Lung (tissue), 11 donors: ENCODE measurements at regions not wholly inside any gene's neighbourhood (a gene's known extent, or its start where the extent isn't known, plus 50 kb on each side); places are given as distances from the start of the nearest gene placed in this dataset.

Source experiments
- ATAC-seq: fragments of 200-7000 bp; cut with Tn5 transposase; one replicate; pipeline ENCODE4 v1.9.1; 2020; ENCODE audit warnings: moderate number of reproducible peaks; ENCODE audit not compliant: insufficient read depth, low FRiP score
- DNase-seq, 3 donors: peaks; one replicate each; pipeline ENCODE4 v3.0.0-alpha.2; 2013 to 2017
- H3K27ac ChIP-seq, 2 donors: one replicate each; pipeline ENCODE4 v1.5.1; 2013; ENCODE audit warnings: mild to moderate bottlenecking in 2 of 2, moderate library complexity in 2 of 2, control low read depth in 1 of 2, inconsistent platforms in 1 of 2, low read depth in 1 of 2, low read length in 1 of 2
- H3K27me3 ChIP-seq, 3 donors: one replicate each; pipeline ENCODE4 v1.5.1; 2013; ENCODE audit warnings: low read length in 2 of 3; ENCODE audit not compliant: control insufficient read depth in 3 of 3, insufficient read depth in 3 of 3
- H3K36me3 ChIP-seq, 4 donors: one replicate each; pipeline ENCODE4 v1.5.1; 2013; ENCODE audit warnings: low read length in 4 of 4, mild to moderate bottlenecking in 1 of 4, moderate library complexity in 1 of 4; ENCODE audit not compliant: control insufficient read depth in 4 of 4, insufficient read depth in 4 of 4
- H3K4me1 ChIP-seq, 5 donors: one replicate each; pipeline ENCODE4 v1.5.1; 2013; ENCODE audit warnings: low read length in 5 of 5, mild to moderate bottlenecking in 2 of 5, moderate library complexity in 1 of 5; ENCODE audit not compliant: control insufficient read depth in 5 of 5, insufficient read depth in 5 of 5
- H3K4me3 ChIP-seq: one replicate; pipeline ENCODE4 v1.5.1; 2013; ENCODE audit warnings: mild to moderate bottlenecking, control low read depth, moderate library complexity
- H3K9ac ChIP-seq, 2 donors: one replicate each; pipeline ENCODE4 v1.5.1; 2013; ENCODE audit warnings: low read length in 2 of 2, control low read depth in 1 of 2; ENCODE audit not compliant: insufficient read depth in 1 of 2
- H3K9me3 ChIP-seq, 4 donors: one replicate each; pipeline ENCODE4 v1.5.1; 2013; ENCODE audit warnings: low read length in 3 of 4, mild to moderate bottlenecking in 1 of 4, moderate library complexity in 1 of 4; ENCODE audit not compliant: control insufficient read depth in 4 of 4, insufficient read depth in 3 of 4
- WGBS, 2 donors: extraction: QIAGEN DNeasy Blood & Tissue Kit; methylation state at CpG; one replicate each; pipeline ENCODE4 v1.1.7; 2013; 5-methylcytosine and 5-hydroxymethylcytosine counted together
- TF ChIP-seq, protein P1 (sequence below): IDR thresholded peaks from 2 replicates; pipeline ENCODE4 v1.5.1; 2012; ENCODE audit warnings: mild to moderate bottlenecking; ENCODE audit errors: control extremely low read depth, extremely low read depth
- donor health status: control.
- donor health status: control.
- donor health status: Bipolar disorder and iron deficiency.
- donor health status: healthy.
- donor health status: DM: yes; HTN: yes; CAD: no.

DNA sequence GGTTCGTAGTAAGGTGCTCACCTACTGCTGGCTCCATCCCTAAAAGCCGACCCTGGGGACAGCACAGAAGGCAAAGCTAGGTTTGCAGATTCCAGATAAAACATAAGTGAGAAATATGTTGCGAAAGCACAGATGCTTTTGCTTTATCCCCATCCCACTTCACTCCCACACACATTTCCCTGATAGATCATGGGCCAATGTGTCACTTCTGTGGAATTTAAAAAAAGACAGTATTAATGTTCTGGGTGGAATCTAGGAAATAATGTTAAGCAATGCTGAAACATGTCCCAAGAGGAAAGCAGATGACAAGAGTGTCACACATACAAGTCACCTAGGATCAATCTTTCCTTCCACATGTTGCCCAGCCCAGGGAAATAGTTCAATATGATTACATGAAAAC lies 661.0 kb upstream of the MIR17HG start:
- Histone ChIP-seq H3K9me3 (no peaks in the 10 kb centered on the region), H3K27me3 (no peaks in the 10 kb centered on the region), H3K4me1 (peaks cover 0 to 21% (median 0%) of the 10 kb centered on the region in 5 donors), H3K9ac (no peak overlapping the region), H3K36me3 (no peaks in the 10 kb centered on the region), H3K4me3 (no peak overlapping the region), H3K27ac (no peak overlapping the region)
- no peak for ATAC-seq
- DNase-seq: peak in 1 of 3 donors; percentile 41
- TF ChIP-seq, protein P1, sequence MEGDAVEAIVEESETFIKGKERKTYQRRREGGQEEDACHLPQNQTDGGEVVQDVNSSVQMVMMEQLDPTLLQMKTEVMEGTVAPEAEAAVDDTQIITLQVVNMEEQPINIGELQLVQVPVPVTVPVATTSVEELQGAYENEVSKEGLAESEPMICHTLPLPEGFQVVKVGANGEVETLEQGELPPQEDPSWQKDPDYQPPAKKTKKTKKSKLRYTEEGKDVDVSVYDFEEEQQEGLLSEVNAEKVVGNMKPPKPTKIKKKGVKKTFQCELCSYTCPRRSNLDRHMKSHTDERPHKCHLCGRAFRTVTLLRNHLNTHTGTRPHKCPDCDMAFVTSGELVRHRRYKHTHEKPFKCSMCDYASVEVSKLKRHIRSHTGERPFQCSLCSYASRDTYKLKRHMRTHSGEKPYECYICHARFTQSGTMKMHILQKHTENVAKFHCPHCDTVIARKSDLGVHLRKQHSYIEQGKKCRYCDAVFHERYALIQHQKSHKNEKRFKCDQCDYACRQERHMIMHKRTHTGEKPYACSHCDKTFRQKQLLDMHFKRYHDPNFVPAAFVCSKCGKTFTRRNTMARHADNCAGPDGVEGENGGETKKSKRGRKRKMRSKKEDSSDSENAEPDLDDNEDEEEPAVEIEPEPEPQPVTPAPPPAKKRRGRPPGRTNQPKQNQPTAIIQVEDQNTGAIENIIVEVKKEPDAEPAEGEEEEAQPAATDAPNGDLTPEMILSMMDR: no peak
- WGBS, 2 donors: 73 to 74% methylated on average over 3 of the region's 3 CpGs

GRCh38 chr13:90689111-90689510 lies 658.4 kb upstream of the MIR17HG start:
- ATAC-seq: no peak
- Histone ChIP-seq H3K9me3 (no peaks in the 10 kb centered on the region), H3K27me3 (no peaks in the 10 kb centered on the region), H3K36me3 (no peaks in the 10 kb centered on the region), H3K4me1 (peaks cover 0 to 20% (median 0%) of the 10 kb centered on the region in 5 donors), H3K9ac (no peak overlapping the region), H3K27ac (no peak overlapping the region), H3K4me3 (no peak overlapping the region)
- DNase-seq: no peak
- WGBS, 2 donors: 95 to 97% methylated on average over 3 of the region's 3 CpGs
- TF ChIP-seq, protein P1: no peak

DNA sequence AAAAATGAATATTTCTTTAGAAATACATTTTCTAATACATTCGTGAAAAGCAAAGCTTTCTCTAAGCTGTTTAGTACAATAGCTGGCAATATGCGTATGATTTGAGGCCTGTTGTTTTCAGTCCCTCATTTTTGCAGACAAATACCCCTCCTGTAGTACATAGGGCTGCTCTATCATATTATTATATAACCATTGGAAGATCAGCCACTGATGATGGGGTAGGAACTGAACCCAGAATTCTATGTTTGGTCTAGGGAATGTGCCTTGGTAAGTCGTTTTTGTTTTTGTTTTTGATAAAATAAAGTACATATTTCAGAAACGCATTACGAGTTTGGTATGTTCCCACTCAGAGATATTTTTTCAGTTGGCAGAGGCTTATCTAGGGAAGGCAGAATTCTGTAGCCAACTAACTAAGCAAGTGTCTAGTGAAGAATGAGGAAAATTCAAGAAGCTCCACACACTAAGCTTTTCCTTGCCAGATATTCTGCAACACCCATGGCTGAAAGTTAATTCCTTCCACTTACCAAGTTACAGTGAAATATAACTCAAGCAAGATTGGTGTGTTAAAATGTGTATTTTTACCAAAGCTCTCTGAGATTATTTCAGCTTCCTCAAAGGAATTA lies 656.9 kb upstream of the MIR17HG start:
- peak in 2 of 3 donors; percentile 86 to 87 for DNase-seq
- ATAC-seq: peak; percentile 44
- no peaks in the 10 kb centered on the region for H3K36me3 ChIP-seq
- no peak overlapping the region for H3K9ac ChIP-seq
- TF ChIP-seq, protein P1: no peak
- H3K27me3 ChIP-seq: no peaks in the 10 kb centered on the region
- H3K27ac ChIP-seq: no peak overlapping the region
- H3K4me3 ChIP-seq: no peak overlapping the region
- no peaks in the 10 kb centered on the region for H3K9me3 ChIP-seq
- 70 to 88% methylated on average over 5 of the region's 5 CpGs for WGBS, 2 donors
- peaks cover 0 to 20% (median 0%) of the 10 kb centered on the region in 5 donors for H3K4me1 ChIP-seq

DNA sequence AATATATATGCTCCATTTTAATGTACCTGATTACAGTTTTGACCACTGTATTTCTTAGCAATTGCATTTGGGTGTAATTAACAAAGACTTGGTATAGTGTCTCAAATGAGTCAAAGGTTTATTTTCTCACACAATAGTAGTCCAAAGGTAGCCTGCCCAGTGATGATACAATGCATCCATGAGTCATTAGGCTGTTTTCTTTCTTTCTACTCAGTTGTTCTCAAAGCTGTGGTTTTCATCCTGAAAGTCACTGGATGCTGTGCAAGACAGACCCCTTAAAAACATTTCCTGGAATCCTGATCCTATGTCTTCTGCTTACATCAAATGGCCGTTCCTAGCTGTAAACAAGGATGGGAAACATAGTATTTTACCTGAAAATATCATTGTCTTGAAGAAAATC lies 651.2 kb upstream of the MIR17HG start:
- Histone ChIP-seq H3K9ac (no peak overlapping the region), H3K4me1 (peaks cover 0 to 8% (median 0%) of the 10 kb centered on the region in 5 donors), H3K4me3 (no peak overlapping the region), H3K9me3 (peaks cover 0 to 3% (median 0%) of the 10 kb centered on the region in 4 donors), H3K27ac (no peak overlapping the region), H3K27me3 (no peaks in the 10 kb centered on the region), H3K36me3 (no peaks in the 10 kb centered on the region)
- ATAC-seq: no peak
- TF ChIP-seq, protein P1: no peak
- WGBS, 2 donors: 78 to 85% methylated on average over 1 of the region's 1 CpG
- DNase-seq: no peak
